WTC11 (cell line): ENCODE measurements at regions not wholly inside any gene's neighbourhood (a gene's known extent, or its start where the extent isn't known, plus 50 kb on each side); places are given as distances from the start of the nearest gene placed in this dataset.

ENCODE experiments used
- ATAC-seq: fragments of 200-7000 bp; cut with Tn5 transposase; 2 replicates; pipeline ENCODE4 v1.10.0; 2021; ENCODE audit warnings: mild to moderate bottlenecking, moderate library complexity
- CTCF ChIA-PET: fragments of 300-600 bp; sonication (Branson Sonifier 250); formaldehyde crosslinking; loops from one replicate; lab custom pipeline; 2021; ENCODE audit warnings: antibody characterized with exemption; lab: Charles Lee
- POLR2A ChIA-PET: fragments of 350-600 bp; sonication (Branson Sonifier 250); formaldehyde crosslinking; loops from one replicate; lab custom pipeline; 2021; ENCODE audit warnings: antibody characterized with exemption; lab: Charles Lee
- DNase-seq: peaks from one replicate; pipeline ENCODE4 v3.0.0; 2021; ENCODE audit warnings: low spot score
- H3K27ac Mint-ChIP-seq: 2 replicates; pipeline ENCODE4 v1.8.0; 2021; ENCODE audit warnings: mixed read lengths
- H3K27me3 Mint-ChIP-seq: 2 replicates; pipeline ENCODE4 v1.8.0; 2021; ENCODE audit warnings: low read depth, mild to moderate bottlenecking, moderate library complexity, mixed read lengths
- H3K36me3 Mint-ChIP-seq: 2 replicates; pipeline ENCODE4 v1.8.0; 2021; ENCODE audit warnings: mixed read lengths
- H3K4me1 Mint-ChIP-seq: 2 replicates; pipeline ENCODE4 v1.8.0; 2022; ENCODE audit warnings: mixed read lengths
- H3K4me3 Mint-ChIP-seq: 2 replicates; pipeline ENCODE4 v1.8.0; 2021; ENCODE audit warnings: mild to moderate bottlenecking, moderate library complexity, mixed read lengths
- H3K9me3 Mint-ChIP-seq: 2 replicates; pipeline ENCODE4 v1.8.0; 2021; ENCODE audit warnings: mixed read lengths
- AFF4 ChIP-seq: sonication (generic); formaldehyde crosslinking; IDR thresholded peaks from 2 replicates; pipeline ENCODE4 v1.8.1; 2023; ENCODE audit warnings: mild to moderate bottlenecking, missing genetic modification reagents, borderline replicate concordance
- AR ChIP-seq: fragments of 250-450 bp; sonication (Bioruptor Pico); IDR thresholded peaks from 2 replicates; pipeline ENCODE4 v1.9.0; 2021; ENCODE audit warnings: mild to moderate bottlenecking
- ATF1 ChIP-seq: sonication (generic); formaldehyde crosslinking; IDR thresholded peaks from 2 replicates; pipeline ENCODE4 v1.8.1; 2023; ENCODE audit warnings: mild to moderate bottlenecking, moderate library complexity, missing genetic modification reagents
- ATF2 ChIP-seq: sonication (generic); formaldehyde crosslinking; IDR thresholded peaks from 2 replicates; pipeline ENCODE4 v1.8.1; 2022; ENCODE audit warnings: low read depth, missing genetic modification reagents, borderline replicate concordance
- FOXP1 ChIP-seq: sonication (generic); formaldehyde crosslinking; IDR thresholded peaks from 2 replicates; pipeline ENCODE4 v1.8.0; 2022; ENCODE audit warnings: missing genetic modification reagents, mild to moderate bottlenecking, moderate library complexity, borderline replicate concordance
- GABPB1 ChIP-seq: sonication (generic); formaldehyde crosslinking; IDR thresholded peaks from 2 replicates; pipeline ENCODE4 v1.8.1; 2023; ENCODE audit warnings: mild to moderate bottlenecking, missing genetic modification reagents
- HMGXB4 ChIP-seq: sonication (generic); formaldehyde crosslinking; IDR thresholded peaks from 2 replicates; pipeline ENCODE4 v1.8.1; 2023; ENCODE audit warnings: mild to moderate bottlenecking, moderate library complexity, missing genetic modification reagents
- NFE2L1 ChIP-seq: sonication (generic); formaldehyde crosslinking; IDR thresholded peaks from 2 replicates; pipeline ENCODE4 v1.8.1; 2023; ENCODE audit warnings: missing genetic modification reagents
- PREB ChIP-seq: sonication (generic); formaldehyde crosslinking; IDR thresholded peaks from 2 replicates; pipeline ENCODE4 v1.8.1; 2022; ENCODE audit warnings: mild to moderate bottlenecking, missing genetic modification reagents, moderate library complexity, borderline replicate concordance
- ZBTB21 ChIP-seq: sonication (generic); formaldehyde crosslinking; IDR thresholded peaks from 2 replicates; pipeline ENCODE4 v1.8.1; 2023; ENCODE audit warnings: mild to moderate bottlenecking, missing genetic modification reagents, borderline replicate concordance
- ZBTB43 ChIP-seq: sonication (generic); formaldehyde crosslinking; IDR thresholded peaks from 2 replicates; pipeline ENCODE4 v1.8.1; 2023; ENCODE audit warnings: mild to moderate bottlenecking, missing genetic modification reagents
- ZNF121 ChIP-seq: sonication (generic); formaldehyde crosslinking; IDR thresholded peaks from 2 replicates; pipeline ENCODE4 v1.8.0; 2023; ENCODE audit warnings: missing genetic modification reagents
- ZNF281 ChIP-seq: sonication (generic); formaldehyde crosslinking; IDR thresholded peaks from 2 replicates; pipeline ENCODE4 v1.8.0; 2023; ENCODE audit warnings: mild to moderate bottlenecking, missing genetic modification reagents
- ZNF423 ChIP-seq: fragments of 250-450 bp; sonication (Bioruptor Pico); IDR thresholded peaks from 2 replicates; pipeline ENCODE4 v2.1.2; 2022; ENCODE audit warnings: mild to moderate bottlenecking, moderate library complexity
- ZNF425 ChIP-seq: fragments of 250-450 bp; sonication (Bioruptor Pico); conservative IDR thresholded peaks from 2 replicates; pipeline ENCODE4 v1.9.0; 2021; ENCODE audit warnings: mild to moderate bottlenecking

- no peak for TF ChIP-seq ZNF121
- TF ChIP-seq NFE2L1 (CRISPR knock-in tag): no peak
- no peak for TF ChIP-seq ATF1
- no peak for TF ChIP-seq AR (CRISPR knock-in tag)
- TF ChIP-seq ZBTB43 (CRISPR knock-in tag): no peak
- TF ChIP-seq AFF4 (CRISPR knock-in tag): no peak
- TF ChIP-seq ATF2 (CRISPR knock-in tag): no peak
Measured at GRCh38 chr5:2619216-2619615, 132.3 kb downstream of the IRX2 start (continued).

- no peak for ATAC-seq
- no peak for DNase-seq
- Mint-ChIP-seq H3K27ac (no peak overlapping the region), H3K4me3 (no peak overlapping the region), H3K27me3 (no peaks in the 10 kb centered on the region; the same call in 1 of the 2 replicates), H3K9me3 (peaks cover 18% of the 10 kb centered on the region), H3K4me1 (no peaks in the 10 kb centered on the region), H3K36me3 (peaks cover 8% of the 10 kb centered on the region; the same call in 1 of the 2 replicates)
- CTCF ChIA-PET: no interaction called here
- POLR2A ChIA-PET: no interaction called here
- TF ChIP-seq HMGXB4: no peak
- no peak for TF ChIP-seq ZNF423 (CRISPR knock-in tag)
- no peak for TF ChIP-seq AR (CRISPR knock-in tag)
- TF ChIP-seq PREB (CRISPR knock-in tag): no peak
- no peak for TF ChIP-seq ZNF281 (CRISPR knock-in tag)
- TF ChIP-seq GABPB1 (CRISPR knock-in tag): no peak
- TF ChIP-seq ZBTB21 (CRISPR knock-in tag): no peak
- no peak for TF ChIP-seq ZNF425 (CRISPR knock-in tag)
- TF ChIP-seq FOXP1 (CRISPR knock-in tag): no peak
Measured at GRCh38 chr5:2617461-2617860, 134.0 kb downstream of the IRX2 start.
